NCI-H1436 (cell line): ENCODE measurements at regions not wholly inside any gene's neighbourhood (a gene's known extent, or its start where the extent isn't known, plus 50 kb on each side); places are given as distances from the start of the nearest gene placed in this dataset.
"Not testable (repeated sequence)": the region's sequence is repeated elsewhere in the genome, so short reads cannot be mapped to it uniquely, and the experiment has no call there.

Experiments used
- DNase-seq: peaks from one replicate; lab custom pipeline; 2025; lab: John Stamatoyannopoulos, UW

DNA sequence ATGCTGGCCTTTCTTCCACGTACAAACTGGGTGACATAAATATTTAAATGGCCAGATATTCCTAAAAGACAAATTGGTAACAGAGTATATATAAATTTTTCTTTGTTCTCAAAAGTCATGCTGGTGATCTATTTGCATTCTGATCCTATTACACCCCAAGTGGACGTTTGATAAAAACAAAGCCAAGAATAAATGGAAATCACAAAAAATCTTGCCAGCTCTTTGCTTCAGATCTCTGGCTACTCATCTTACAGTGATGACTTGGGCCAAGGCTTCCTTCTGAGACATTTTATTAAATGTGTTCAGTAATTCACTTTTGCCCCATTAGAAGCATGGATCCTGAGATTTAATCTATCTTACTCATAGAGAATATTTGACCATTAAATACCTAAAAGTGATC lies 444.3 kb upstream of the PIK3R1 start:
- no peak for DNase-seq

DNA sequence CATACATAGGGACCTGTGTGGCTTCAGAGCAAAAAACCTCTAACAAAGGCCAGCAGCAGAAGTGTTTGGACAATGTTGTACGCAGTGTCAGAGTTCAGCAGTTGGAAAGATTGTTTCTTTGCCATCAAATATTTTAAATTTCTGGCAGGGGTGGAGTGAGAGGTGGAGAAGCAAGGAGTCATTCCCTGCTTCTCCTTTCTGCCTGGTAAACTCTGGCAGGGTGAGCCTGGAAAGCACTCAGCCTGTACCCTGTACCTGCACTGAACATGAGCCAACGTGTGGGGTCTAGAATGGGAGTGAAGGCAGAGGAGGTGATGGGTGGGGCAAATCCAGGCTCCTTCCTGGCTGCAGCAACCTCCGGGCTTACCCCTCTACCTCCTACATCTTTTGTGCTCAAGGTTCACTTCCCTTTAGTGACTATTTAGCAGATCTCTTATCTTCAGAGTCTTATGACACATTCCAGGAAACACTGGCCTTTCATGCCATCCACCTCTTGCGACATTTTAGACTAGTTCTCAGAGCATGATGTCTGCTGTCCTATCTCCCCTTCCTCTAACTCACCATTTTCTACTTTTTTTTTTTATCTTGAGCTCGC lies 445.0 kb upstream of the PIK3R1 start:
- DNase-seq = no peak

- no peak for DNase-seq
Measured at GRCh38 chr5:67765697-67766096, 449.9 kb upstream of the PIK3R1 start.

DNA sequence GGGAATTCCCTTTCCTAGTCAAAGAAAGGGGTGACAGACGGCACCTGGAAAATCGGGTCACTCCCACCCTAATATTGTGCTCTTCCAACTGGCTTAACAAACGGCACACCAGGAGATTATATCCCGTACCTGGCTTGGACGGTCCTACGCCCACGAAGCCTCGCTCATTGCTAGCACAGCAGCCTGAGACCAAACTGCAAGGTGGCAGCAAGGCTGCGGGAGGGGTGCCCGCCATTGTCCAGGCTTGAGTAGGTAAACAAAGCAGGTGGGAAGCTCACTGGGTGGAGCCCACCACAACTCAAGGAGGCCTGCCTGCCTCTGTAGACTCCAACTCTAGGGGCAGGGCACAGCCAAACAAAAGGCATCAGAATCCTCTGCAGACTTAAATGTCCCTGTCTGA lies 457.8 kb upstream of the PIK3R1 start:
- not testable (repeated sequence) for DNase-seq

DNA sequence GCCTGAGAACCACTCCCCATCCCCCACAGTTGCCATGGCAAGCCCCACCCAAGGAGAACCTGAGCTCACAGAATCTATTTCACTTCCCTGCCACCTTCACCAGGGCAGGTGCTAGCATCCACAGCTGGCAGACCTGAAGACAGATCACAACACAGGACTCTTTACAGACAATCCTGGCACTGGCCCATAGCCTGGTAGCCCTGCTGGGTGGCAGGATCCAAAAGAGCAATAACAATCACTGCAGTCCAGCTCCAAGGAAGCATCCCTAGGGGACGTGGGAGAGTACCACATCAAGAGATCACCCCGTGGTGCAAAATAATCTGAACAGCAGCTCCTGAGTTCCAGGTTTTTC lies 463.2 kb upstream of the PIK3R1 start:
- DNase-seq = no peak

DNA sequence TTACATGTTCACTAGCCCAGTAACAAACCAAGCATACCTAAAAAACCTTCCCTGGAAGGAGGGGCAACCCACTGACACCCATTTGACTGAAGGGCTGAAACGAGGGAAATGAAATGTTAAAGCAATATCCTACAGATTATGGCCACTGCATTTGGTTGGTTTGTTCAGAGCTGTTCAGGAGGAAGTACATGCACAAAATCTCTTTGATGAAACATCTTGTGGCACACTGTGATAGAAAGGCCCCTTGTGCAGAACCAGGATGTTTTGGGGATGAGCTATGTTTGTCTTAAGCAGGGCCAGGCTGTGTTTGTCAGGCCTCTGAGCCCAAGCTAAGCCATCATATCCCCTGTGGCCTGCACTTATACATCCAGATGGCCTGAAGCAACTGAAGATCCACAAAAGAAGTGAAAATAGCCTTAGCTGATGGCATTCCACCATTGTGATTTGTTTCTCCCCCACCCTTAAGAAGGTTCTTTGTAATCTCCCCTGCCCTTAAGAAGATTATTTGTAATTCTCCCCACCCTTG lies 467.3 kb upstream of the PIK3R1 start:
- DNase-seq = no peak

DNA sequence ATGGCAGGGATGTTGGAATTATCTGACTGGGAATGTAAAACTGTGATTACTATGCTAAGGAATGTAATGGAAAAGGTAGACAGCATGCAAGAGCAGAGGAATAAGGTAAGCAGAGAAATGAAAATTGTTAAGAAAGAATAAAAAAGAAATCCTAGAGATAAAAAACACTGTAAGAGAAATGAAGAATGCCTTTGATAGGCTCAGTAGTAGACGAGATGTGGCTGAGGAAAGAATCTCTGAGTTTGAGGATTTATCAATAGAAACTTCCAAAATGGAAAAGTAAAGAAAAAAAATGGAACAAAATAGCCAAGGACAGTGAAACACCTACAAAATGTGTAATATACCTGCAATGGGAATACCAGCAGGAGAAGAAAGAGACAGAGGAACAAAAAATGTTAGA lies 468.5 kb upstream of the PIK3R1 start:
- no peak for DNase-seq

DNA sequence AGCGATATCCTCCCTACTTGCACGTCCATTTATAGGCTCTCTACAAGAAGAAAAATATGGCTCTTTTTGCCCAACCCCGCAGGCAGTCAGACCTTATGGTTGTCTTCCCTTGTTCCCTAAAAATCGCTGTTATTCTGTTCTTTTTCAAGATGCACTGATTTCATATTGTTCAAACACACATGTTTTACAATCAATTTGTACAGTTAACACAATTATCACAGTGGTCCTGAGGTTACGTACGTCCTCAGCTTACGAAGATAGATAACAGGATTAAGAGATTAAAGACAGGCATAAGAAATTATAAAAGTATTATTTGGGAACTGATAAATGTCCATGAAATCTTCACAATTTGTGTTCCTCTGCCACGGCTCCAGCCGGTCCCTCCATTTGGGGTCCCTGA lies 468.9 kb upstream of the PIK3R1 start:
- not testable (repeated sequence) for DNase-seq

DNA sequence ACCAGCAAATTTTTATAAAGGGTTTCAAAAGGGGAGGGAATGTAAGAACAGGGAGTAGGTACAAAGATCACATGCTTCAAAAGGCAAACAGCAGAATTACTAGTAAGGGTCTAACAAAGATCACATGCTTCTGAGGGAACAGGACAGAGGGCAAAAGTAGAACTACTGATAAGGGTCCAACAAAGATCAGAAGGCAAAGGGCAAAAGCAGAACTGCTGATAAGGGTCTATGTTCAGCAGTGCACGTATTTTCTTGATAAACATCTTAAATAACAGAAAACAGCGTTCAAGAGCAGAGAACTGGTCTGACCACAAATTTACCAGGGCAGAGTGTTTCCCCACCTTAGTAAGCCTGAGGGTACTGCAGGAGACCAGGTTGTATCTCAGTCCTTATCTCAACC lies 469.5 kb upstream of the PIK3R1 start:
- DNase-seq = no peak

DNA sequence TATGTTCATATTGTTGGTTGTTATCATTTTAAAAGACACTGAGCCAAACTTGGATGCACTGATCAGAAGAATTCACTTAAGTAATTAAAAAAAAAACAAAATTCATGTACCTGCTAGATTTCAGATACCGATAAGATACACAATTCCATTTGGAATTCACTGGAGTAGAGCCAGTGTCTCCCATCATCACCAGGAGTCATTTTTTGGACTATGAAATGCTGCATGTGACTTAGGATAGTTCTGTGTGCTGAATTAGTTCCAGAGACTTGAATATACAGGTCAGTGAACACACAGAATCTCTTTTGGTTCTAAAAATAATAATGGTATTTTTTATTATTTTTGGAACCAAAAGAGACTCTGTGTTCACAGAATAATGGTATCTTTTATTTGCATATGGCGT lies 482.6 kb upstream of the PIK3R1 start:
- DNase-seq = no peak

DNA sequence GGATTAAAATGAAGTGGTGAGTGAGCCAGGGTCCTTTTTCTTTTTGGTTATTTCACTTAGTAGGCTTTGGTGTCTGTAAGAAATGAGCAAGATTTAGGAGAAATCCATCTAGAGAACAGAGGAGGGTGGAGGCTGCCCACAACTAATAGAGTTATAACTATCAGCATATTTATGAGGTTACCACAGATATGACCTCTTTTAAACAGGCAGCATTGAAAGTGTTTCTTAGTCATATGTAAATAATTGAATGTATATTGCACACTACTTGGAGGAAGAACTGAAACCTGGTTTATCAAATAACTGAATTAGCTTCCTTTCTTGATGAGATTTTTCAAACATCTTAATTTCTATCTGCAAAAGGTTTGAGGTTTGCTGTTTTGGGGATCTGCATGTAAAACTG lies 483.1 kb upstream of the PIK3R1 start:
- DNase-seq = no peak

DNA sequence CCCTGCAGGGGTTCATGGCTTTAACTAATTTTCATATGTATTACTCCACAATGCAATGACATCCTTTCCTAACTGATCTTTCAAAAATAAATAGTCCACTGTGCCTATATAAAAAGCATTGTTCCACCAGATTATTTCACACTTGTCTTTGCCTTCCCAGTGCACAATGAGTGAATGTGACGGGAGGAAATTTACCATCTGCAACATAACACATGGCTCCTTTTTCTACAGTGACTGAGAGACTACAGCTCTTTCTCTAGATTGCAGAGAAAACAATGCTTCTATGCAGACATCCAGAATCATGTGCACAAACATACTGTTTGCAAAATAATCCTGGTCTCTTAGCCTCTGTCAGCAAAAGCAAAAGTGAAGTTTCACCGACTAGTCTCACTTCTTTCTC lies 483.7 kb upstream of the PIK3R1 start:
- DNase-seq = no peak

- no peak for DNase-seq
Measured at GRCh38 chr5:67730917-67731474, 484.6 kb upstream of the PIK3R1 start.

GRCh38 chr5:67728326-67728890 lies 487.1 kb upstream of the PIK3R1 start:
- no peak for DNase-seq

- no peak for DNase-seq
Measured at GRCh38 chr5:67725604-67726003, 490.0 kb upstream of the PIK3R1 start.

GRCh38 chr5:67724412-67725135 lies 491.0 kb upstream of the PIK3R1 start:
- DNase-seq = no peak

GRCh38 chr5:67723873-67724272 lies 491.7 kb upstream of the PIK3R1 start:
- DNase-seq = no peak

DNA sequence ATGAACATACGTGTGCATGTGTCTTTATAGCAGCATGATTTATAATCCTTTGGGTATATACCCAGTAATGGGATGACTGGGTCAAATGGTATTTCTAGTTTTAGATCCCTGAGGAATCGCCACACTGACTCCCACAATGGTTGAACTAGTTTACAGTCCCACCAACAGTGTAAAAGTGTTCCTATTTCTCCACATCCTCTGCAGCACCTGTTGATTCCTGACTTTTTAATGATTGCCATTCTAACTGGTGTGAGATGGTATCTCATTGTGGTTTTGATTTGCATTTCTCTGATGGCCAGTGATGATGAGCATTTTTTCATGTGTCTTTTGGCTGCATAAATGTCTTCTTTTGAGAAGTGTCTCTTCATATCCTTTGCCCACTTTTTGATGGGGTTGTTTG lies 493.0 kb upstream of the PIK3R1 start:
- not testable (repeated sequence) for DNase-seq

DNA sequence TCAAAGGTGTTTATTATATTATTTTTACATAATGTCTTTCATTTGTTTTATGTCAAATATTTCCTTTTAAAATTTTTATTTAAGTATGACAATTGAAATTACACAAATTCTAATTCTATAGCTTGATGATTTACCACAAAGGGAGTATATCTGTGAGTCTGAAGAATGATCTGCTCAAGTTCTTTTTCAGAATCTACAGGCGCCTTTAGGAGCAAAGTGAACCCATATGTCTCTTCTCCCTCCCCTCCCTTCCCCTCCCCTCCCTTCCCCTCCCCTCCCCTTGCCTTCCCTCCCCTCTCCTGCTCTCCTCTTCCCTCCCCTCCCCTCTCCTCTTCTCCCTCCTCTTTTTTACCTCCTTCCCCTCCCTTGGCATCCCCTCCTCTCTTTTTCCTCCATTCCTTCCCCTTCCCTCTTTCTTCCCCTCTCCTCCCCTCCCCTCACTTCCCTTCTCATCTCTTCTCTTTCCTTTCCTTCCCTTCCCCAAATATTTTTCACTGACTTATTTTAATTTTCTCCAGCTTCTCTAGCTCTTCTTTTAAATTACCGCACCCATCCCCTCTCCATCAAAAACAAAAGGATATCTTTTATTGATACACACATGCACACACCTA lies 495.3 kb upstream of the PIK3R1 start:
- no peak for DNase-seq

GRCh38 chr5:67702008-67702407 lies 505.4 kb upstream of the CD180 start:
- DNase-seq = no peak

GRCh38 chr5:67699560-67699959 lies 503.0 kb upstream of the CD180 start:
- DNase-seq = no peak

DNA sequence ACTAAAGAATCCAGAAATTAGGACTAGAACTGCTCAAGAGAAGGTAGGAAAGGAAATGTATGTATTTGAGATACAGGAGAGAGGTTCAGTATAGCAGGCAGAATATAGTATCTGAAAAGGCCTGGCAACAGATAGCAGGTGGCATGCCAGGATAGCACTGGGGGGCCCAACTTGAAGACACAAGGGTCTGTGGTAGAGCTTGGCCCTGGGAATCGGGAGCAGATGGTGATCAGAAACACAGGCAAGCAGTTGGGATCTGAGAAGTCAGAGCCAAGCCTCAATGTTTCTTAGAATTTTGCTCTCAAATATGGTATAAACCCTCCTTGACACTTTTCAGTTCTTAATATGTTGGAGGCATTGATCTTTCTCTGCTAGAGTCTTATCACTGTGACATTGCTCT lies 499.8 kb upstream of the CD180 start:
- DNase-seq = no peak

DNA sequence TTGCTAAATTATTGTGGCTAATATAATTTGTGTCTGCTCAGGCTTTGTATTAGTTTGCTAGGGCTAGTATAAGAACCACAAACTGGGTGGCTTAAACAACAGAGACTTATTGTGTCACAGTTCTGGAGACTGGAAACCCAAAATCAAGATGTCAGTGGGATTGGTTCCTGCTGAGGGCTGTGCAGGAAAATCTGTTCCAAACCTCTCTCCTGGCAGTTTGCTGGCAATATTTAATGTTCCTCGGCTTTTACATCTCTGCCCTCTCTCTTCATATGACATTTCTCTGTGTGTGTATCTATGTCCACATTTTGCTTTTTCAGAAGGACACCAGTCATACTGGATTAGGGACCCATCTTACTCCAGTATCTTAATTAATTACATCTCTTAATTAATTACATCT lies 498.8 kb upstream of the CD180 start:
- no peak for DNase-seq
